Neural cell (in vitro differentiated cells): ENCODE measurements at regions not wholly inside any gene's neighbourhood (a gene's known extent, or its start where the extent isn't known, plus 50 kb on each side); places are given as distances from the start of the nearest gene placed in this dataset.

Experiments
- CTCF ChIP-seq: fragments of 450-650 bp; IDR thresholded peaks from 2 replicates; pipeline ENCODE4 v1.5.1; 2014; ENCODE audit warnings: antibody characterized with exemption, mild to moderate bottlenecking, moderate library complexity; ENCODE audit not compliant: poor library complexity, severe bottlenecking
- EP300 ChIP-seq: fragments of 450-650 bp; conservative IDR thresholded peaks from 2 replicates; pipeline ENCODE4 v1.6.1; 2014; ENCODE audit warnings: antibody characterized with exemption, mild to moderate bottlenecking, moderate library complexity; ENCODE audit not compliant: poor library complexity, severe bottlenecking
- SMC3 ChIP-seq: fragments of 450-650 bp; conservative IDR thresholded peaks from 2 replicates; pipeline ENCODE4 v1.6.1; 2014; ENCODE audit warnings: antibody characterized with exemption, mild to moderate bottlenecking, moderate library complexity; ENCODE audit not compliant: poor library complexity
- TAF1 ChIP-seq: IDR thresholded peaks from 2 replicates; pipeline ENCODE4 v1.6.1; 2012; ENCODE audit warnings: low read depth

- TF ChIP-seq CTCF (no peak), EP300 (no peak), SMC3 (no peak), TAF1 (no peak)
Measured at GRCh38 chr2:217085543-217085942, 225.7 kb upstream of the TNP1 start.
